Pancreas (tissue), 10 donors: ENCODE measurements at regions not wholly inside any gene's neighbourhood (a gene's known extent, or its start where the extent isn't known, plus 50 kb on each side); places are given as distances from the start of the nearest gene placed in this dataset.

Experiments
- ATAC-seq, 4 donors: fragments of 200-7000 bp; cut with Tn5 transposase; one replicate each; pipeline versions ENCODE4 v1.8.0 to v1.9.1; 2020; ENCODE audit warnings: mild to moderate bottlenecking in 4 of 4, moderate library complexity in 4 of 4
- DNase-seq, 6 donors: peaks; one replicate each; pipeline ENCODE4 v3.0.0-alpha.2; 2020
- FAIRE-seq: peaks from 2 replicates; lab custom pipeline; 2012; peaks lifted over from hg19 to GRCh38; lab: Jason Lieb, UNC
- H3K27ac ChIP-seq, 4 donors: fragments of 200-600 bp; sonication (generic); 1 replicate in 3 of 4; 2 replicates in 1 of 4; pipeline versions ENCODE4 v1.5.0 to v1.8.0; 2020
- H3K27me3 ChIP-seq, 4 donors: fragments of 200-600 bp; one replicate each; pipeline ENCODE4 v1.8.0; 2021
- H3K36me3 ChIP-seq, 3 donors: fragments of 200-600 bp; sonication (generic) in 1 of 3; one replicate each; pipeline versions ENCODE4 v1.5.0 to v1.8.0; 2020 to 2021
- H3K4me1 ChIP-seq, 3 donors: fragments of 200-600 bp; one replicate each; pipeline ENCODE4 v1.8.0; 2021
- H3K4me3 ChIP-seq, 4 donors: fragments of 200-600 bp; sonication (generic) in 2 of 4; one replicate each; pipeline versions ENCODE4 v1.5.0 to v1.8.0; 2020 to 2021
- H3K9me3 ChIP-seq, 4 donors: fragments of 200-600 bp; one replicate each; pipeline ENCODE4 v1.8.0; 2021
- CTCF ChIP-seq, 4 donors: fragments of 200-600 bp; sonication (generic) in 3 of 4; IDR thresholded peaks; one replicate each; pipeline versions ENCODE4 v1.5.0 to v1.8.0; 2021; ENCODE audit warnings: antibody characterized with exemption in 4 of 4
- WGBS, 2 donors: extraction: QIAGEN DNeasy Blood & Tissue Kit; methylation state at CpG; one replicate each; pipeline ENCODE4 v1.1.7; 2013; 5-methylcytosine and 5-hydroxymethylcytosine counted together
- intact Hi-C, 3 donors: fragments of 100-400 bp; cut with DNase I; formaldehyde crosslinking; loops; one replicate each; pipeline versions ENCODE4 v1.11.1 to v1.14.2; 2022
- donor health status: healthy with polysubstance abuse.
- donor health status: DM: no; HTN: no; CAD: no; lungs with moderate emphysema.
- donor health status: DM: no; HTN: no; CAD: no.
- donor health status: control.
- donor health status: control.
- donor health status: Bipolar disorder and iron deficiency.
- donor health status: DM: yes; HTN: yes; CAD: no.
- donor health status: DM: no; HTN: no; CAD: no.
- donor health status: DM: no; HTN: no; CAD: no.
- donor health status: DM: yes; HTN: yes; CAD: no.

- ATAC-seq (no peak), DNase-seq (no peak), FAIRE-seq (no peak)
- H3K9me3 ChIP-seq, result no peaks in the 10 kb centered on the region
- H3K4me1 ChIP-seq, result no peaks in the 10 kb centered on the region
- no peak for TF ChIP-seq CTCF (IDR thresholded peaks at IDR 0.05)
- no peaks in the 10 kb centered on the region for H3K36me3 ChIP-seq
- intact Hi-C loops, result no loop called here
- WGBS, 2 donors, result 95 to 99% methylated on average over 2 of the region's 2 CpGs
- H3K4me3 ChIP-seq, result no peak overlapping the region
- no peaks in the 10 kb centered on the region for H3K27me3 ChIP-seq
- H3K27ac ChIP-seq, result no peak overlapping the region
These were observed 228.8 kb upstream of the DDHD1 start for GRCh38 chr14:53381895-53382294.

GRCh38 chr14:53380867-53381225 is 227.7 kb upstream of the DDHD1 start:
- WGBS, 2 donors, result 20 to 32% methylated on average over 1 of the region's 1 CpG

GRCh38 chr14:53380052-53380866 is 227.1 kb upstream of the DDHD1 start:
- 64 to 87% methylated on average over 3 of the region's 3 CpGs for WGBS, 2 donors
- H3K4me1 ChIP-seq, result no peaks in the 10 kb centered on the region
- intact Hi-C loops, result no loop called here
- no peak overlapping the region for H3K27ac ChIP-seq
- FAIRE-seq, result no peak
- no peak overlapping the region for H3K4me3 ChIP-seq
- no peak for TF ChIP-seq CTCF (IDR thresholded peaks at IDR 0.05)
- ATAC-seq, result no peak
- no peaks in the 10 kb centered on the region for H3K27me3 ChIP-seq
- H3K36me3 ChIP-seq, result no peaks in the 10 kb centered on the region
- no peak for DNase-seq
- H3K9me3 ChIP-seq, result no peaks in the 10 kb centered on the region

More at GRCh38 chr14:53380867-53381225, 227.7 kb upstream of the DDHD1 start:
- ATAC-seq, result no peak
- no peak for TF ChIP-seq CTCF (IDR thresholded peaks at IDR 0.05)
- Histone ChIP-seq H3K4me3 (no peak overlapping the region), H3K27ac (no peak overlapping the region), H3K27me3 (no peaks in the 10 kb centered on the region), H3K4me1 (no peaks in the 10 kb centered on the region), H3K36me3 (no peaks in the 10 kb centered on the region), H3K9me3 (no peaks in the 10 kb centered on the region)
- DNase-seq, result no peak
- intact Hi-C loops, result no loop called here
- no peak for FAIRE-seq

- H3K4me1 ChIP-seq, result no peaks in the 10 kb centered on the region
These were observed 225.0 kb upstream of the DDHD1 start for GRCh38 chr14:53378142-53378541.

More at GRCh38 chr14:53378142-53378541, 225.0 kb upstream of the DDHD1 start:
- Histone ChIP-seq H3K36me3 (no peaks in the 10 kb centered on the region), H3K27ac (no peak overlapping the region), H3K9me3 (no peaks in the 10 kb centered on the region), H3K27me3 (no peaks in the 10 kb centered on the region), H3K4me3 (no peak overlapping the region)
- FAIRE-seq (no peak), DNase-seq (no peak), ATAC-seq (no peak)
- WGBS, 2 donors, result 53 to 62% methylated on average over 4 of the region's 4 CpGs
- no peak for TF ChIP-seq CTCF (IDR thresholded peaks at IDR 0.05)
- intact Hi-C loops, result no loop called here
